GM13976 (cell line): ENCODE measurements at regions not wholly inside any gene's neighbourhood (a gene's known extent, or its start where the extent isn't known, plus 50 kb on each side); places are given as distances from the start of the nearest gene placed in this dataset.

Source experiments
- DNase-seq: peaks from one replicate; pipeline ENCODE4 v3.0.0; 2012; ENCODE audit warnings: low spot score
- CTCF ChIP-seq: IDR thresholded peaks from 2 replicates; pipeline ENCODE4 v1.5.1; 2012; ENCODE audit warnings: borderline replicate concordance, mild to moderate bottlenecking; ENCODE audit not compliant: insufficient read depth; ENCODE audit errors: extremely low read depth, missing control alignments, control extremely low read depth
- in situ Hi-C: fragments of 300-500 bp; cut with MboI; formaldehyde crosslinking; loops from one replicate; pipeline ENCODE4 v1.12.0; 2022; ENCODE audit warnings: low sequenced_read_pairs, mixed read lengths, inconsistent platforms; ENCODE audit not compliant: unreplicated experiment

GRCh38 chr19:31071136-31071855, 277.9 kb downstream of the TSHZ3 start:
- in situ Hi-C loops, result no loop called here
- TF ChIP-seq CTCF, result no peak
- DNase-seq, result no peak

- DNase-seq, result no peak
- in situ Hi-C loops, result no loop called here
Observed at GRCh38 chr19:31070146-31071065, 278.8 kb downstream of the TSHZ3 start.

GRCh38 chr19:31068268-31068667, 281.0 kb downstream of the TSHZ3 start:
- in situ Hi-C loops, result no loop called here
- no peak for TF ChIP-seq CTCF

More at GRCh38 chr19:31070146-31071065, 278.8 kb downstream of the TSHZ3 start:
- no peak for TF ChIP-seq CTCF

GRCh38 chr19:31066385-31066784, 282.9 kb downstream of the TSHZ3 start:
- in situ Hi-C loops, result no loop called here
- DNase-seq, result no peak
- no peak for TF ChIP-seq CTCF

More at GRCh38 chr19:31068268-31068667, 281.0 kb downstream of the TSHZ3 start:
- DNase-seq, result no peak

GRCh38 chr19:31064491-31064890, 284.7 kb downstream of the TSHZ3 start:
- DNase-seq, result no peak
- no peak for TF ChIP-seq CTCF
- in situ Hi-C loops, result no loop called here

- DNase-seq, result no peak
Observed at GRCh38 chr19:31058676-31059340, 290.4 kb downstream of the TSHZ3 start.

More at GRCh38 chr19:31058676-31059340, 290.4 kb downstream of the TSHZ3 start:
- TF ChIP-seq CTCF, result no peak
- in situ Hi-C loops, result no loop called here
